ENCODE measurements at regions not wholly inside any gene's neighbourhood (a gene's known extent, or its start where the extent isn't known, plus 50 kb on each side); places are given as distances from the start of the nearest gene placed in this dataset.

DNA sequence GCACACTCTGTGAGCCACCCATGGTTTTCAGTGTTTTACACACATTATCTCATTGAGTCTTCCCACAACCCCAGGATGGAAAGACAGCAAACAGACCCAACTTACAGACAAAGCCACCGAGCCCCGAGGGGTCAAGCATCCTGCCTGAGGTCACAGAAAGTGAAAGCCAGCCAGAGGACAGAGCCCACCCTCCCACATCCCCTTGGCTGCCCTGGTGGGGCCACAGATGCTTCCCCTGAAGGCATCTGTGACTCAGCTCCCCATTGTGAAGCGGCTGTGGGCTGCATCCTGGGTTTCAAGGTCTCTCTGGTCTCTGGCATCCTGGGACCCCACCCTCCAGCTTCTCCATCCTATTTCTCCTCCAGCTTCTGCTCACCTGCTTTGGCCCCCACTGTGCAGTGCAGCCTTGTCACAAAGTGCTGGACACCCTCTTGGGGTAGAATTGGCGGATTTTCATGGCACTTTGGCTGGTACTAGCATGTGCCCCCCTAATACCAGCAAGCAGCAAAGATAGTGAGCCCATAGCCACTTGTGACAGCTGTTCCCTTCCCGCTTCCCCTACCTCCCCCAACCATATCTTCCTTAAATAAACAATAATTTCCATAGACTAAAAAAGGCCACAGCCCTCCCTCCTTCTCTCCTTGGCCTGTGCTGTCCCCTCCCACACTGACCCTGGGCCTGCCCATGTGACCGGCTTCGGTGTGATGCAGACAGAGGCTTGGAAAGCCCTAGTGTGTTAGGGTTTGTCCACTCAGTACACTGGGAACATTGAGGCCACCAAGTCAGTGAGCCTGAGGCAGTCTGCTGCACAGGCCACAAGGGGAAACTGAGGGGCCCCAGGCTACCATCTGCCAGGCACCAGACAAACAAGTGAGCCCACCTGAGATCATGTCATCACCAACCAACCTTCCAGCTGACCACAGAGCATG lies 53.9 kb upstream of the SHISAL1 start:
- intact Hi-C loops (cut with micrococcal nuclease), result no loop called here
- Mint-ChIP-seq H3K4me3 (no peak overlapping the region), H3K9me3 (no peaks in the 10 kb centered on the region), H3K27ac (peak overlapping the region in 1 of 9 donors; percentile 65), H3K4me1 (no peaks in the 10 kb centered on the region), H3K36me3 (no peaks in the 10 kb centered on the region), H3K27me3 (no peaks in the 10 kb centered on the region)
- Histone ChIP-seq H3K27ac (ENCODE audit: low read depth, low read length) (no peak overlapping the region), H3K9me3 (ENCODE audit: control insufficient read depth in 2 of 3, low read length in 3 of 3) (no peaks in the 10 kb centered on the region), H3K4me1 (ENCODE audit: control insufficient read depth in 2 of 2, insufficient read depth in 2 of 2, low read length in 2 of 2) (no peaks in the 10 kb centered on the region), H3K27me3 (ENCODE audit: control insufficient read depth in 2 of 2, insufficient read depth in 2 of 2, low read length in 2 of 2) (no peaks in the 10 kb centered on the region), H3K36me3 (ENCODE audit: control insufficient read depth in 2 of 3, insufficient read depth in 3 of 3, low read length in 3 of 3) (no peaks in the 10 kb centered on the region), H3K4me3 (ENCODE audit: low read length) (no peak overlapping the region)
- CTCF ChIA-PET, result no interaction called here
- POLR2A ChIA-PET, result no interaction called here
- DNase-seq (no peak), ATAC-seq (no peak)

DNA sequence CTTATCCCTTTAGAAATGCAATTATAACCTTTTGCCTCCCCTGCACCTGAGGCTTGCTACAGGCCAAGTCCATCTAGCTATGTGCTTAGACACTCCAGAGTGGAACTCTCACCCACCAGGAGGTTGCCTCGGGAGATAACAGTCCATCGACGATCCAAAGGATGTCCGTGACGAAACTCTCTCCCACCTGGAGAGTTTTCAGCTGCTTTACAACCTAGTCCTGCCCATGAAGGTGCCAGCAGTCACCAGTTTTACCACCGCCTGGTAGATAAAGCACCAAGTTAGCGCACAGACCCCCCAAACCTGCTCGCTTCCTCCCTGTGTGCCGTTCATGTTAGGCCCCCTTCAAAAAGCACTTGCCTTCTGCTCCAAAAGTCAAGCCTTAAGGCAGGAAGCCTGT lies 53.1 kb upstream of the SHISAL1 start:
- H3K4me1 Mint-ChIP-seq, result no peaks in the 10 kb centered on the region
- no peaks in the 10 kb centered on the region for H3K36me3 Mint-ChIP-seq

DNA sequence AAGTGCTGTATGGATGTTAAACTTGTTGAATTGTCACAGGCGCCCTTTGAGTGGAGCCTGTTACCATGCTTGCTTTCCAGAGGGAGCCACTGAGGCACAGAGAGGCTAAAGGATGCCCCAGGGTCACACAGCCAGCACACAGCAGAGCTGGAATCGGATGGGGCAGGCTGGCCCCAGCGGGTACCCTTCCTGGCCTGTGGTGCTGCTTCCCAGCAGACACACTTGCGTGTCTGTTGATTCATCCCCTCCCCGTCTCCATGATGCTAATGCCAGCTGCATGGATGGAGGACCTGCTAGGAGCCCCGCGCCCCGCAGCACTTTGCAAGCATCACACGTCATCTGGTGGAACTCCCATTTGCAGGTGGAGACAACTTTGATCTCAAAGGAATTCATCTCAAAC lies 52.4 kb upstream of the SHISAL1 start:
- Mint-ChIP-seq H3K4me1 (no peaks in the 10 kb centered on the region), H3K4me3 (no peak overlapping the region), H3K9me3 (no peaks in the 10 kb centered on the region), H3K27me3 (no peaks in the 10 kb centered on the region), H3K27ac (no peak overlapping the region), H3K36me3 (no peaks in the 10 kb centered on the region)
- Histone ChIP-seq H3K27ac (ENCODE audit: low read depth, low read length) (no peak overlapping the region), H3K4me1 (ENCODE audit: control insufficient read depth in 2 of 2, insufficient read depth in 2 of 2, low read length in 2 of 2) (no peaks in the 10 kb centered on the region), H3K4me3 (ENCODE audit: low read length) (no peak overlapping the region), H3K9me3 (ENCODE audit: control insufficient read depth in 2 of 3, low read length in 3 of 3) (no peaks in the 10 kb centered on the region), H3K36me3 (ENCODE audit: control insufficient read depth in 2 of 3, insufficient read depth in 3 of 3, low read length in 3 of 3) (no peaks in the 10 kb centered on the region), H3K27me3 (ENCODE audit: control insufficient read depth in 2 of 2, insufficient read depth in 2 of 2, low read length in 2 of 2) (no peaks in the 10 kb centered on the region)
- ChIA-PET POLR2A (no interaction called here), CTCF (no interaction called here)
- DNase-seq (no peak), ATAC-seq (no peak)
- intact Hi-C loops (cut with micrococcal nuclease), result no loop called here

More for the DNA sequence above, 53.1 kb upstream of the SHISAL1 start:
- DNase-seq (no peak), ATAC-seq (no peak)
- Histone ChIP-seq H3K9me3 (ENCODE audit: control insufficient read depth in 2 of 3, low read length in 3 of 3) (no peaks in the 10 kb centered on the region), H3K27ac (ENCODE audit: low read depth, low read length) (no peak overlapping the region), H3K4me1 (ENCODE audit: control insufficient read depth in 2 of 2, insufficient read depth in 2 of 2, low read length in 2 of 2) (no peaks in the 10 kb centered on the region), H3K36me3 (ENCODE audit: control insufficient read depth in 2 of 3, insufficient read depth in 3 of 3, low read length in 3 of 3) (no peaks in the 10 kb centered on the region), H3K4me3 (ENCODE audit: low read length) (no peak overlapping the region), H3K27me3 (ENCODE audit: control insufficient read depth in 2 of 2, insufficient read depth in 2 of 2, low read length in 2 of 2) (no peaks in the 10 kb centered on the region)
- Mint-ChIP-seq H3K9me3 (no peaks in the 10 kb centered on the region), H3K4me3 (no peak overlapping the region), H3K27me3 (no peaks in the 10 kb centered on the region), H3K27ac (peak overlapping the region in 1 of 9 donors; percentile 51)
- intact Hi-C loops (cut with micrococcal nuclease), result no loop called here
- ChIA-PET CTCF (no interaction called here), POLR2A (no interaction called here)

DNA sequence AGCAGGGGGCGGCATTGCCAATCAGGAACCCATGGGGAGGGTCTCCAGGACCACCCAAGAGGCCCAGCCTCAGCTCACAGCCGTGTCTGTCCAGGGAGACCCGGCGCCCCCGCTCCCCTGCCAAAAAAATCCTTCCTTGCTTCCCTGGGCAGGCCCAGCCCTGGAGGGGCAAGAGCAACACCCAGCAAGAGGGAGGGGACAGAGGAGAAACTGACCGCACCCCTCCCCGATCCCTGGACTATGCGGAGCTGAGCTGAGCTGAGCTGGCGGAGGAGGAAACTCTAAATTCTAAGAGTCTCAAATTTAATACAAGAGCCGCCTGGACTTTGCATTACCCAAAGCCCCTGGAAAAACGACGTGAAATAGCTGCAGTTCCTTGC lies 52.0 kb upstream of the SHISAL1 start:
- CTCF ChIA-PET, result no interaction called here
- no peak for ATAC-seq

DNA sequence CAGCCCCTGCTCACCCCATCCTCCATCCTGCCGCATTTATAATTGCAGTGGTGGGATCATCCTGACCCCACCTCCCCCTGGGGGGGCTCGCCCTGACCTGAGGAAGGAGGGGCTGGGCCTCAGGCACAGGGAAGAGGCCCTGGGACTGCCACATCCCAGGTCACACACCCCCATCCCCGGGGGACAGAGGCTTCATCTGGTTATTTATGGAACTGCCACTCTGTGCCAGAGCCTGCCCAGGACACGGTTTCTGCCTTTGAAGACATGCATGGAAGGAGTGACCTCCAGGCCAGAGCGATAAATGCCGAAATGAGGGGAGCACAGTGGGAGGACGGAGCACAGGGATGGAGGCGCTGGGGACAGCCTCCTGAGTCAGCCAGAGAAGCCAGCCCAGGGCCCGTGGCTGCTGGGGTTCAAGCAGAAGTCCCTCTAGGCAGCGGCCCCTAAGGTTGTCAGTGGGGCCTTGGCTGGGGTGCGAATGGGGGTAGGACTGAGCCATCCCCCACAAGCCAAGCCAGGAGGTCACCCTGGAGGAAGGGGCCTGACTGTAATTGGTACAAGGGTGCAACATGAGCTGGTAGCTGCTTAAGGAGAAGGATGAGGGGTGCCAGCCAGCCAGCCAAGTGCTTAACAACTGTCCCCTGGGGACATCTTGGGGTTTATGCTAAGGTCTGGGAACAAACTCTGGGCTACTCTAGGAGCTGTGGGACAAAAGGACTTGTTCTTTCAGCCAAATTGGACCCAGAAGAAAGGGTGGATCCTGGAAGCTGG lies 51.4 kb upstream of the SHISAL1 start:
- H3K4me1 ChIP-seq (ENCODE audit: control insufficient read depth in 2 of 2, insufficient read depth in 2 of 2, low read length in 2 of 2), result no peaks in the 10 kb centered on the region
- H3K4me1 Mint-ChIP-seq, result no peaks in the 10 kb centered on the region
- CTCF ChIA-PET, result no interaction called here
- H3K9me3 Mint-ChIP-seq, result no peaks in the 10 kb centered on the region
- no peak for ATAC-seq
- no peaks in the 10 kb centered on the region for H3K9me3 ChIP-seq (ENCODE audit: control insufficient read depth in 2 of 3, low read length in 3 of 3)
- H3K27me3 ChIP-seq (ENCODE audit: control insufficient read depth in 2 of 2, insufficient read depth in 2 of 2, low read length in 2 of 2), result no peaks in the 10 kb centered on the region
- H3K4me3 ChIP-seq (ENCODE audit: low read length), result no peak overlapping the region
- no peaks in the 10 kb centered on the region for H3K36me3 Mint-ChIP-seq
- POLR2A ChIA-PET, result no interaction called here
- no peak overlapping the region for H3K4me3 Mint-ChIP-seq
- no peaks in the 10 kb centered on the region for H3K36me3 ChIP-seq (ENCODE audit: control insufficient read depth in 2 of 3, insufficient read depth in 3 of 3, low read length in 3 of 3)
- H3K27ac ChIP-seq (ENCODE audit: low read depth, low read length), result no peak overlapping the region
- H3K27me3 Mint-ChIP-seq, result peaks cover 0 to 6% (median 0%) of the 10 kb centered on the region in 5 donors
- no peak overlapping the region for H3K27ac Mint-ChIP-seq
- intact Hi-C loops (cut with micrococcal nuclease), result no loop called here
- no peak for DNase-seq

More for the DNA sequence above, 52.0 kb upstream of the SHISAL1 start:
- DNase-seq, result no peak
- Mint-ChIP-seq H3K27me3 (peaks cover 0 to under 1% (median 0%) of the 10 kb centered on the region in 5 donors), H3K27ac (no peak overlapping the region), H3K4me1 (no peaks in the 10 kb centered on the region), H3K4me3 (no peak overlapping the region), H3K36me3 (no peaks in the 10 kb centered on the region), H3K9me3 (no peaks in the 10 kb centered on the region)
- Histone ChIP-seq H3K4me3 (ENCODE audit: low read length) (no peak overlapping the region), H3K27me3 (ENCODE audit: control insufficient read depth in 2 of 2, insufficient read depth in 2 of 2, low read length in 2 of 2) (no peaks in the 10 kb centered on the region), H3K27ac (ENCODE audit: low read depth, low read length) (no peak overlapping the region), H3K9me3 (ENCODE audit: control insufficient read depth in 2 of 3, low read length in 3 of 3) (no peaks in the 10 kb centered on the region), H3K4me1 (ENCODE audit: control insufficient read depth in 2 of 2, insufficient read depth in 2 of 2, low read length in 2 of 2) (no peaks in the 10 kb centered on the region), H3K36me3 (ENCODE audit: control insufficient read depth in 2 of 3, insufficient read depth in 3 of 3, low read length in 3 of 3) (no peaks in the 10 kb centered on the region)
- POLR2A ChIA-PET, result no interaction called here
- intact Hi-C loops (cut with micrococcal nuclease), result no loop called here

DNA sequence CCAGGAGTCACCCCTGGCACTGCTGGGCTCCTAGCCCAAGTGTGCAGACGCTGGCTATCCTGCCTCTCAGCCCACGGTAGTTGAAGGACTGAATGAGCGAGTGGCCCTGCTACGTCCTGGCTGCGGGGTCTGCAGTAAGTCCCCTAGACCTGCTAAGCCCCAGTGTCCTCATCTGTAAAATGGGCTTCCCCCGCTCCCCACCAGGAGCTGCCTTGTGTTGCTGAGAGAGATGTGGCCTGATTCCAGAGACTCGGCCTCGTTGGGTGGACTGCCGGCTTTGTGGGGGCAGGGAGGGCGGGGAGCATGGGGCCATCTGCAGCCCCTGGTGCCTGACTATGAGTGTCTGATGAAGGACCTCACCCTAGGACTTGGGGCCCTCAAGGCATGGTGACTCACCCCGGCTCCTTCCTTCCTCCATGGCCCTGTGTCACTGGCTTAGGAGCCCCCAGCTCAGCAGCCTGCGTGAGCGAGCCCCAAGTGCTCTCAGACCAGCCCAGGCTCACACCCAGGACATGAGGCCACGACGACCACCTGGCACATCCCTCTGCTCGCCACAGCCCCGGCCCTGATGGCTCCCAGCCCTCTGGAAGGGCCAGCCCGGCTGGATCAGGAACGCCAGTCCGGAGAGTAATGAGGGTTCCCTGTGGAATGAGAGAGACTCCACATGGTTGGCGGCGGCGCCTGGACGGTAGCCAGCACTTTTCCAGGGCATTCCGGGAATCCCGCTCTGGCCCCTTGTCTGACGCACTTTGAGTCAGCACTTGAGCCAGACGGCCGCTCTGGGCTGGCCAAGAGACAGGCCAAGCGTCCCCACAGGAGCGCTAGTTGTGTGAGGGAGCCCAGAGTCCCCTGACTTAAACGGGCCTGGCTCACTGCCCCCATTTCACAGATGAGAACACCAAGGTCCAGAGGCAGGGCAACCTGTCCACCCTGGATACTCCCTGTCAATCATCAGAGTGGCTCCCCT lies 50.5 kb upstream of the SHISAL1 start:
- intact Hi-C loops (cut with micrococcal nuclease), result no loop called here
- CTCF ChIA-PET, result no interaction called here
- Mint-ChIP-seq H3K27me3 (peaks cover 0 to 12% (median 4%) of the 10 kb centered on the region in 5 donors), H3K4me1 (no peaks in the 10 kb centered on the region), H3K36me3 (no peaks in the 10 kb centered on the region), H3K27ac (no peak overlapping the region), H3K4me3 (no peak overlapping the region), H3K9me3 (no peaks in the 10 kb centered on the region)
- DNase-seq, result no peak
- Histone ChIP-seq H3K27me3 (ENCODE audit: control insufficient read depth in 2 of 2, insufficient read depth in 2 of 2, low read length in 2 of 2) (no peaks in the 10 kb centered on the region), H3K9me3 (ENCODE audit: control insufficient read depth in 2 of 3, low read length in 3 of 3) (no peaks in the 10 kb centered on the region), H3K36me3 (ENCODE audit: control insufficient read depth in 2 of 3, insufficient read depth in 3 of 3, low read length in 3 of 3) (no peaks in the 10 kb centered on the region), H3K4me3 (ENCODE audit: low read length) (no peak overlapping the region), H3K27ac (ENCODE audit: low read depth, low read length) (no peak overlapping the region), H3K4me1 (ENCODE audit: control insufficient read depth in 2 of 2, insufficient read depth in 2 of 2, low read length in 2 of 2) (no peaks in the 10 kb centered on the region)
- no peak for ATAC-seq
- POLR2A ChIA-PET, result no interaction called here
